Right renal cortex interstitium (tissue), 3 donors: ENCODE measurements at regions not wholly inside any gene's neighbourhood (a gene's known extent, or its start where the extent isn't known, plus 50 kb on each side); places are given as distances from the start of the nearest gene placed in this dataset.
"Not testable (repeated sequence)": the region's sequence is repeated elsewhere in the genome, so short reads cannot be mapped to it uniquely, and the experiment has no call there.

Experiments used
- DNase-seq, 3 donors: peaks; one replicate each; pipeline ENCODE4 v3.0.0-alpha.2; 2013; ENCODE audit warnings: low read depth in 3 of 3, low spot score in 2 of 3

DNA sequence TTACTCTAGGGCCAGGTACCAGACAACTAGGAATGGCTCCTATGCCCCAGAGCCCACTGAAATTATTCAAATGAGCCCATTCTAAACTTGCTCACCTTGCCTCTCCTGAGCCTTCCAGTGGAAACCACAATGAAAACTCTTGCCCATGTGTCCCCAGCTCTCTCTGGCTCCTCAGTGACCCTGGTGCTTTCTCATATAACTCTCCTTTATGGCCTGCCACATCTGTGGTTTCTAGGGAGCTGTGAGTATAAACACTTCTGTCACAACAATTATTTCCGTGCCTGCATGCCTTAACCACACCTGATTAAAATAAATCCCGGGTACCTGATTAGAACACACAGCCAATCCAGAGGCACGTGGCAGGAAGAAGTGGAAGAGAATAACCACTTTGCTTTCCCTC, 333.0 kb upstream of the SPRED2 start:
- DNase-seq, result peak in 1 of 3 donors; percentile 19

DNA sequence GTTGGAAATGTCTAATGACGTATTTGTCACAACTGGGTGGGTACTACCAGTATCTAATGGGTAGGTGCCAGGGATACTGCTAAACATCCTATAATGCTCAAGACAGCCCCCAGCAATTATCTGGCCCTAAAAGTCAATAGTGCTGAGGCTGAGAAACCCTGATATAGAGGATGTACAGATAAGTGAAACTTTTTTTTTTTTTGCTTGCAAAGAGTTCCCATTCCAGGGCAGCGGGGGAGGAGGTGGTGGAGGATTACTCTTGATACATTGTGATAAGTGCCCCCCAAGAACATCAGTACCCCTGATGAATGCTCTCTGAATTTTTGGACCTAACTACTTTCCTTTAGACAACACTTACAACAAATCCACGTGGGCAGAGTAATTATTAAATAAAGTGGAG, 329.7 kb upstream of the SPRED2 start:
- DNase-seq, result no peak

DNA sequence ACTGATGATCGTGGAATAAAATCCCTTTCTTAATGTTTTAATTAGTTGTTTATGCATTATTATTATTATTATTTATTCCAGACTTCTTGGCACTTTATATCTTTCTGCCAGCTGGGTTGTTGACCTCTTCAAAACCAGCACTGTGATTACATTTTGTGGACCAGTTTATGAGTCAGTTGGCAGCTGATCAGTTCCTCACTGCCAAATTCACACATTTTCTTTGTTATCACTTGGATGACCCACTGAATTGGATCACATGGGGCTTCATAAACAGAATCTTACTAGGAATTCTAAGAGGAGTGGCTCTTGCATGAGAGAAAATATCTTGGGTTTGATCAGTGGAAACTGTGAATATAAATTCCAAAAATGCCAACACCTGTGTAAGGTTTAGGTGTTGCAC, 321.8 kb upstream of the SPRED2 start:
- no peak for DNase-seq

DNA sequence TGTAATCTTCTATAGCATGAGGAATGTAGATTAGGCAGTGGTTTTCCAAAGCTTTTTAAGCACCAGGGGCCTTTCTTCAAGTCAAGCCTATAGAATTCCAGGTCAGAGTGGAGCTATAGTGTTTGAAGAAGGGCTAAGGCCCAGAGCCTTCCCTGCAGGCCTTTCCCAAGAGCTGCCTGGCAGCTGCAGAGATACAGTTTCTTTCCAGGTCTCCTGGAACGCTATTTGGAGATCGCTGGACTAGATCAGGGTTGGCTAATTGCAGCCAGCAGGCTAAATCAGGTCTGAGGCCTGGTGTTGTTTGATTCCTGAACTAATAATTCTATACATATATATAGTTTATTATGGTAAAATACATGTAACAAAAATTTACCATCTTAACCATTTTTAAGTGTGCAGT, 319.0 kb upstream of the SPRED2 start:
- no peak for DNase-seq

DNA sequence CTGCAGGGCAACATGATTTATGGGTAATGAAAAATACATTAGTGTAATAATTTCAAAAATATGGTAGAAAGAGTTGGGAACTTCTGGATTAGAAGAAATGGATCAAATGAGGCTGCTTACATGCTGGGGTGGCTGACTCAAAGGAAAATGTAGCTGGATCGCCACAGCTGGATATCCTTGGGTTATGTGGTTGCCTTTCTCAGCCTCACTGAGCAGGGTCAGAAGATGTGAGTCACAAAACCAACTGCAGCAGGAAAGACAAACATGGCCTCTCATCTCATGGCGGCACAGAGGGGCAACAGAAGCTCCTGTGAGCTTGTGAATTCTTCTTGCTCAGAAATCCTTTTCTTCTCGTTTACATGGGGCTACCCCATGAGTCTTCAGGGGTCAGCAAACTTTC, 317.1 kb upstream of the SPRED2 start:
- DNase-seq, result no peak

DNA sequence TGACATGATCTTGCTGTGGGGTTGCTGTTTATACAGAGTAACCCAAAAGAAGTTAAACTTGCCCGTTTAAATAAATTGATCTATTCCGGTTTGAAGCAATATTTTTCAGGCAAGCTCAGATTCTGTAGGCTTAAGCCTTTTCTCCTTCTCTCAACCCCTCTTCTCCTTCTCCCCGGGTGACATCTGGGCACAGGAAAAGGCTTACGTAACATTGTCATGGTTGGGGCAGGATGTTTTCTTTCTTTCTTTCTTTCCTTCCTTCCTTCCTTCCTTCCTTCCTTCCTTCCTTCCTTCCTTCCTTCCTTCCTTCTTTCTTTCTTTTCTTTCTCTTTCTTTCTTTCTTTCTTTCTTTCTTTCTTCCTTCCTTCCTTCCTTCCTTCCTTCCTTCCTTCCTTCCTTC, 315.5 kb upstream of the SPRED2 start:
- DNase-seq, result not testable (repeated sequence)

DNA sequence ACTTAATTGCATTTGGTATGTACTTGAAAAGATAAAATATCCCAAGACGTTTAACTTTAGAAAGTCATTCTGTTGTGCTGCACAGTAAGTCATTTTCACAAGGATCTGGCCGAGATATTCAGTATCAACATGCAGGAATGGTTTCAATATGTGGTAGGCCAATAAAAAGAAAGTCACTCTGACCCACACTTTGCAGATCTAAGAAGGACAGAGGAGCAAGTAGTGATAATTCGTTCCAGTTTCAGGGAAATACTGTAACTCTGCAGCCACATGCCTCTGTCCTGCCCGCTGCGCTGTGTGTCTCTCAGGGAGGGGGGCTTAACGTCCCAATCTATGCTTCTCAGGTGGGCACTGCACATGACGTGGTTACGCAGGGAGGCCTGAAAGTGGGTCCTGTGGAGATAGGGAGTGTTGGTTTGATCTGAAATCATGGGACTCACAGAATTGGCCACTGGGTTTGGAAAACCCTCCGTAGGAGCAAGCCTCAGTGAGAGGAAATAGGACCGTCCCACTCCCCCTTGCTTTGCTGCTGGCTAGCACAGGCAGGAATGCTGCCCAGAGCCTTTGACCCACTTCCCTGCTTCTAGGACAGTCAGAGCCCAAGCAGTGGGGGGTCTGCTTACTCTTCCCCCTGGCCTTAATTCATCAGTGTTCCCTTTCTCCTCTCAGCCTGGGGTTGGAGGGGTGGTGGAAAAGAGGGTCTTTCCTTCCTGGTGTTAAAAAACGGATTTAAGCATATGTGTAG, 314.7 kb upstream of the SPRED2 start:
- DNase-seq, result no peak

DNA sequence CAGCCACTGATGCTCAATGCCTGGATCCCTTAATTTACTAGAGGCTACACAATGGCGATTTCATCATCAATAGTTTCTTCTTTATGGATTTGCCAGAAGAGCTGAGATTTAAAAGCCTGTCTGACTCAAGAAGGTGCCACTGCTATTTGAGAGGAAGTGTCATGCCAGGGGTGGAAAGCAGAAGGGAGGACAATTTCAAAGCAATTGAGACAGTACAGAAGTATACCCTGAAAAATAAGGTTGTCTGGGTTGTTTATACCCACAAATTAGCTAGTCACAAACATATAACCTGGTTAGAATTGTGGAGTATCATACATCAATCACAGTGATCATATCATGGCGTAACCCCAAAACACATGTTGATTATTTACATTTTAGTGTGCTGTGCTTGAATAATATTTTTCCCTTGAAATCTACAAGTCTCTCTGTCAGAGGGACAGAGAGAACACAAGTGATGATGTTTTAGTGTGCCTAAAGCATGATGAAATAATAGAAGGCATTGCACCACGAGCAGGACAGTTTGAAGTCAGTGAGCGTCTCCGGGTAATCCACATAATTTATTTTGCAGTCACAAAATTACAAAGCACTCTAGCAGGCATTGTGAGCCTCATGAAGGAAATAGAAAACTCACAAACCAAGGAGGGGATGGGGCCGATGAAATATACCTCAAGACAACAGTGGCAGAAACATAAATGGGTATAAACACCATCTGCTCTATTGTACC, 312.2 kb upstream of the SPRED2 start:
- DNase-seq, result no peak

DNA sequence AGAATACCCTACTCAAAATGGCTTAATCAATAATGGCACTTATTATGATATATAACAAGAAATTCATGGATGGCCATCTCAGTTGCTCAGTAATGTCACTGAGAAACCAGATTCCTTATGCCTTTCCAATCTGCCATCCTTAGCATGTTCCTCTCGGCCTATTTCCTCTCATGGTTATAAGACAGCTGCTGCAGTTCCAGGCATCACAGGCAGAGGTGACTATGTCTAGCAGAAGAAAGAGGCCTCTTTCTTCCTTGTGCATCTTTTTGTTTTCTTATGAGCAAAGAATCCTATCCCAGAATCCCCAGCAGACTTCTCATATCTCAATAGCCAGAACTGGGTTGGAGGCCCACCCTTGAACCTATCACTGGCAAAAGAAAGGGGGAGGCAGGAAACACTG, 310.6 kb upstream of the SPRED2 start:
- DNase-seq, result no peak

DNA sequence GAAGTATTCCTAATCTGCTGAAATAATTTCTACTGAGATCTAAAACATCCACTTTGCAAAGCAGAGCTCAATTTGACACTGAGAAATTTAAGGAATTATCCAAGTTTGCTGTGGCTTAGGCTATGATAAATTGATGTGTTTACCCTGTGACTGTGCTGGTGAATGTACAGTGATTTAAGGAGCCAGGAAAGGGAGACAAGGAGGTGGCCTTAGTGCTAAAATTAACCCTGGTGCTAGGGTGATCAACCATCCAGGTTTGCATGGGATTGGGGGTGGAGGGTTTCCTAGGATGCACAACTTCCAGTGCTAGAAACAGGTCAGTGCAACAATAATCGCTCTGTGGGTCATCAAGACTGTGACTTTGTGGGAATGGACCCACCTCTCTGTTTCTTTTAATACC, 307.5 kb upstream of the SPRED2 start:
- DNase-seq, result no peak

DNA sequence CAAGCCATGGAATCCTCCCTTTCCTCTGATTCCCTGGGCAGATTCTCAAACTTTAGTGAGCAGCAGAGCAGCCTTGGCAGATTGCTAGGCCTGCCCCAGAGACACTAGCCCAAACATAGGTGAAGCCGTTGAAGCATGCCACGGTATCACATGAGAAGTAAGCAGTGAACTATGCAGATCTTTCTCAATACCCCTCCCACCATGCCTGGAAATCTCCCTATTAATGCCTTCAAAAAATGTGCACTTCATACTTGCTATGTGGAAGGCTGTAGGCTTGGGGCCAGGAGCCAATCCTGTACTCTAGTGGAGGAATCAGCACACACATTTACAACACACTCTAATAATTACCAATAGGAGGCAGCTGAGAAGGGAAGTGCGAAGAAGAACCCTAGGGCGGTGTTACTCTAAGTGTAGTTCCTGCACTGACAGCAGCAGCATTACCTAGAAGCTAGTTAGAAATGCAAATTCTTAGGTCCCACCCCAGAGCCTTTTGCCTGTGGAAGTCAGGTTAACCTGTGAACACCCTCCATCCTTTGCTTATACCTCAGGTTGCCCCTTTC, 305.1 kb upstream of the SPRED2 start:
- DNase-seq, result no peak

DNA sequence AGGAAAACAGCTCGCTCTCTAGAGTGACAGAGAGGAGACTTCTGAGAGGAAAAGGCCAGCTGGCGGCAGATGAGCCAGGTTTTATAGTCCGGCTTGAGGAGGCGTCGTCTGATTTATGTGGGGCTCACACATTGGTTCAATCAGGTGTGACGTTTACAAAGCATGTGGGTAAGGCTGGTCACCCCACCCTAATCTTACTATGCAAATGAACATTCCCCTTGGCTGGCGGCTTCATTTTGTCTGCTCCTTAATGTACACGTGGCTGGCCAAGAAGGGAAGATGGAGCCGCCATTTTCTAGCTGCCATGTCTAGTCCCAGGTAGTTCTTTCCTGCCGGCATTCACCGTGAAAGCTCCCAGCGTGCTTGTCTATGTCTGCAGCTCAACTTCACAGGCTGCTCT, 299.1 kb upstream of the SPRED2 start:
- no peak for DNase-seq

DNA sequence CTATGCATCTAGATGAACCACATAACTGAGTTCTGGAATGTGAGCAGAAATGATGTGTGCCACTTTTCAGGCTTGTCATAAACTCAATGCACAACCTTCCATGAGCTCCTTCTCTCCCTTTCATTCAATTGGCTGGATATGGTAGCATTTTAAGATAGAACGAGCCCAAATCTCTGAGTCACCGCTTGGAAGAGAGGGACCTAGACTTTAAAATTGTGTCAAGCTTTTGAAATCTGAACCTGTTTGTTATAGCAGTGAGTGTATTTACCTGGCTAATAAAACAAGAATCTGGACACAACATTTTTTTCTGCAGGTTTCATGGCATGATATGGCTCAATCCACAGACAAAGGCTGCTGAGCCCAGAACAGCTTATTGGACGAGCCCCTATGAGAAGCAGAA, 297.8 kb upstream of the SPRED2 start:
- DNase-seq, result no peak

DNA sequence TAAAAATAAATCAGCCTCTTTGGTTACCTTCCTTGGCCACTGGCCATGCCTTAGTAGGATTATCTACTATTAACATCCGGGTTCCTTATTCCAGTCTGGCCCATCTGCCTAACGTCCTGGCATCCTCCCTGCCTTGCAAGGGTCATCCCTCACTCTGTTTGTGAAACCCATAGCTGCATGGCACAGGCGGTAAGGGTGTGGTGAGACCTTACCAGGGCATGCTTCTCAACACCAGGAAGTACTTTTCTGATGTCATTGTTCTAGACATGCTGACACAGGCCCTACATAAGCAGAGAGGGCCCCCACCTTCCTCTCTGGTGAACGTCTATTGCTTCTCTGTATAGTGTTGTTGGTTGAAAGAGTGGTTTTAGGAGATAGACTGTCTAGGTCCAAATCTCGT, 296.8 kb upstream of the SPRED2 start:
- no peak for DNase-seq

DNA sequence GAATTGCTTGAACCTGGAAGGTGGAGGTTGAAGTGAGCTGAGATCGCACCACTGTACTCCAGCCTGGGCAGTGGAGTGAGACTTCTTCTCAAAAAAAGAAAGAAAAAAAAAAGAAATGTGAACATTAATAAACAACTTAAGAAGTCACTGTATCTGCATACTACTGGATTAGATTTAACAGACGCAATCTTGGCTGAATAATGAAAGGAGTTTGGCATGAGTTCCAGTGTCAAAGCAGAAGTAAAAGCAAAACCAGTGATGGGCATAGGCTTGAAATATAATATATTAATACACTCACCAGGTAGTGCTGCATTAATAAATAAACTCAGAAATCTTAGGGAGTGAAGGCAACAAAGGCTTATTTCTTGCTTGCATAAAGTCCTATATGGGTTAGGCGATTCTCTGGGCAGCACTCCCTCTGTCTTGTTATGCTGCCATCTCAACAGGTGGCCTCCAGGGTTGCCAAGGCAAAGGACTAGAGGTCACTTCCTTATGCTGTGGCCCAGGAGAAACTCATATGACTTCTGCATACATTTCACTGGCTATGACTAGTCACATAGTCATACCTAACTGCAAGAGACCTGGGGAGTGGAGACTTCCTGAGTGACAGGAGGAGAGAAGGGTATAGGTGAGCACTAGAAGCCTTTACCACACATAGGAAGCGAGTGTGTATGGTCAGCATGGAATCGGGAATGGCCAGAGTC, 296.2 kb upstream of the SPRED2 start:
- DNase-seq, result no peak

DNA sequence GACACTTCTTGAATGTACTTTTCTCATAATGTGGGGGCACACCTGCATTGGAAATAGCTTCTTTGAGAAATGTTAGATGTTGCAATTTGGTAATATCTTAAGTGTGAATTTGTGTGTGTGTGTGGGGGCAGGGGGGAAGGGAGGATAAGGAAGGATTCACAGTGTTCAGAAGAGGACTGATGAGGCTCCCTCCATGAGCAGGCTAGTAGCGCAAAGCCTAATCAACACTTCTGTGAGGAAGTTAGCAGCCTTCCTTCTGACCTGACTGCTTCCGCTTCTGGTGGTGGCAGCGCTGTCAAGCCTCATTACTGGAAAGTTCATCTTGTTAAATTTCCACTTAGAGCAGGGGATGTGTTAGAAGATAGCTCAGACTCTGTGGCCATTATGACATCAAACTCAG, 295.4 kb upstream of the SPRED2 start:
- DNase-seq, result no peak

DNA sequence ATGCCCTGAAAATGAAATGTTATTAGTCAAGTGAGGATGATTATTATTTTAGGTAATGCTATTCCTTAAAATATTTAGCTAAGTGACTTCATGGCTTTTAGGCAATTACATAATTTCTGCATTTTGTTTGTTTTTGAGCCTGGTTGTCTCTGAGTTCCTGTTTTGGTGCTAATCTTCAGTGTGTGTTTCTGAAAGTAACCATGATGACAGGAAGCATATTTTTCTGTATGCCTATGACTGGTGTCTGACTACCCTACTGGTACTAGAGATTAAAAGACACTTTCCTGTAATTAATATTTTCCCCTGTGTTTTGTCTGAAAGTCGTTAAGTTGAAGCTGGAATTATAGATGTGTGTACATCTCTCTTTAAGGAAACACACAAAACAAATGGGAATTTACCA, 295.0 kb upstream of the SPRED2 start:
- DNase-seq, result no peak

DNA sequence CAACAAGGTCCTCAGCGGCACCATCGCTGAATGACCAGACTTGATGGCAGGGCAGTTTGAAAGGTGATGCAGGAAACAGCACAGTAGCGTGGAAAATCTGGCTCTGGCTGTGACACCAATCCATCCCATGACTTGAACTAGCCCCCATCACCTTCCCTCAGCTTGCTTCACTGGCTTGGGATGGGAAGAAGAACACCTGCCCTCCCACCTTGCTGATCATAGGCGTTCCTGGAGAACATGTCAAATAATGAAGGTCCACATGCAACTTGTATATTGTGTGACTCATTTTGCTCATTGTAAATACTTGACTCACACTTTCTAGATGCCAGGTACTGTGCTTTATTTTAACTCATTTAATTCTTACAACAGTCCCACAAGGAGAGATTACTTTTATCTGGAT, 292.4 kb upstream of the SPRED2 start:
- no peak for DNase-seq

DNA sequence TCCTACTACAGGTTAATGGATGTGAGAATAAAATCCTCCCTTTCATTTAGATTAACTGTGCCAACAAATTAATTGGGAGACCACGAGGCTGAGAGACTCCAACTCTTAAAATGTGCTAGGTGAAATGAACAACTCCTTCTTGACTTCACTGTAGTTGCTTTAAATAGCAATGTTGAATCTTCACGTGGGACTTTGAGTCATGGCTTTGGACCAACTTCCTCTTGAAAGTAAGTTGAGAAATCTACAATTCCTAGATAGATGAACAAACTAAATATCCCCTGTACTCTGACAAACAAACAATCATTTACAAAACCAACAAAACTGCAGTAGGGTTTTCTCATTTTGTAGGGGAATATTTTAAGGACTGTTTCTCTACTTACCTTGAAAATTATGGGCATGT, 291.9 kb upstream of the SPRED2 start:
- DNase-seq, result no peak

DNA sequence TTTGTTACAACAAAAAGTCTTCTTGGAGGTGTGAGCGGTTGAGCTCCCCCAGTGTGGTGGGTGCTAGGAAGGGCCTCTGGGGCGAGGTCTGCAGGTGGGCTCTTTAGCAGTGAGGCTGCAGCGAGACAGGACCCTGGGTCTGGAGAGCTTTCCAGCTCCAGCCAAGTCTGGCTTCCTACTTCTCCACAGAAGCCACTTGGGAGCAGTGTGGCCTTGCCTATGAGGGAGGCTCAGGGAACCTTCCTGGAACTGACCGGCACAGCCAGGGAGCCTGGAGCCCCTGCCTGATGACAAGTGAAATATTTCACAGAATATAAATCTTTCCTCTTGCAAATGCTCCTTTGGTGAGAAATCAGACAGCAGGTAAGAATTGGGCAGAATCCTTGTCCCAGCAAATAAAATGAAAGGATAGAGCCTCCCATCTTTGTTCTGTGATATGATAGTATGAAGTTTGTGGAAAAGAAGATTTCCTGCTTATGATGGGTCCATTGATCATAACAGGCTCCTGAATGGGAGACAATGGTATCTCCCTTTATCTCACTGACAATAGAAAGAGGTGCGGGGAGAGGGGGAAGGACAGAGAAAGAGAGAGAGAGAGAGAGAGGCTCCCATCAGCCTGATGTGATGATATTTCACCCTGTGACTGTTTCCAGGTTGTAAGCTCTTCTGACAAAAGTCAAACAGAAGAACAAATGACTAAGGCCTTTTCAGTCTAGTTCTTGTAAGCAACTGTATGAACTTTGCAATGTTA, 289.8 kb upstream of the SPRED2 start:
- peak in 2 of 3 donors; percentile 51 to 66 for DNase-seq

DNA sequence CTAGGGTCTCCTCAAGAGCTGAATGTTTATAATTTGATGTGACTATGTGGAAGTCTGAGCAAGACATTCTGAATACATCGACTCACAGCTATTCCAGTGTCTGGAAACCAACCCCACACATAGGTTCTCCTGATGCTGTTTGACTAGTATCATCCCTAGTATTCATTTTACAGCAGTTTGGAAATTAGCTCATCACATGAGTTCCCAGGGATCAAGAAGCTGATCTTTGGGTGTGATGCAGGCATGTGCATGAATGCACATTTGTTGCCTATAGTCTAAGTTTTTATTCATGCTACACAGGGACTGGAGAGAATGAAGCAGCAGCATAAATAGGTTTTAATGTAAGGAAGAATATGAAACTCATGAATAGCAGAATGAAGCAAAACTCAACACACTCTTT, 284.3 kb upstream of the SPRED2 start:
- no peak for DNase-seq
